T-cell (primary cell): ENCODE measurements at regions not wholly inside any gene's neighbourhood (a gene's known extent, or its start where the extent isn't known, plus 50 kb on each side); places are given as distances from the start of the nearest gene placed in this dataset.

Experiments
- ATAC-seq, 4 experiments: fragments of 200-7000 bp in 3 of 4; fragments of 150-1000 bp in 1 of 4; cut with Tn5 transposase; replicated peaks in 1 of 4; 1 replicate in 3 of 4; 2 replicates in 1 of 4; pipeline ENCODE4 v1.10.0; 2021; ENCODE audit warnings: moderate library complexity in 3 of 4, mild to moderate bottlenecking in 2 of 4, moderate number of reproducible peaks in 1 of 4
- CTCF ChIA-PET, 2 donors: fragments of 300-600 bp; sonication (Branson Sonifier 250); formaldehyde crosslinking; loops; one replicate each; lab custom pipeline; 2022; ENCODE audit warnings: antibody characterized with exemption in 2 of 2; lab: Charles Lee
- POLR2A ChIA-PET, 2 donors: fragments of 300-600 bp; sonication (Branson Sonifier 250); formaldehyde crosslinking; loops; one replicate each; lab custom pipeline; 2022; ENCODE audit warnings: antibody characterized with exemption in 2 of 2; lab: Charles Lee
- DNase-seq, 35 experiments: peaks; one replicate each; pipeline versions ENCODE4 v3.0.0 to v3.0.0-alpha.2; 2013 to 2023
- H3K27ac ChIP-seq: one replicate; pipeline ENCODE4 v1.5.1; 2013; ENCODE audit warnings: low read length
- H3K27me3 ChIP-seq, 2 experiments: replicated peaks in 1 of 2; 1 replicate in 1 of 2; 2 replicates in 1 of 2; pipeline versions ENCODE4 v1.6.1 to v1.7.0; 2013; ENCODE audit warnings: low read length in 1 of 2, mixed read lengths in 1 of 2; ENCODE audit not compliant: control insufficient read depth in 2 of 2, insufficient read depth in 2 of 2; ENCODE audit errors: extremely low read depth in 1 of 2
- H3K36me3 ChIP-seq, 2 donors: 1 replicate in 1 of 2; 2 replicates in 1 of 2; pipeline versions ENCODE4 v1.6.1 to v1.7.0; 2013; ENCODE audit warnings: low read length in 1 of 2; ENCODE audit not compliant: control insufficient read depth in 2 of 2, insufficient read depth in 1 of 2; ENCODE audit errors: extremely low read depth in 1 of 2
- H3K4me1 ChIP-seq, 2 experiments: 1 replicate in 1 of 2; 2 replicates in 1 of 2; pipeline versions ENCODE4 v1.6.1 to v1.7.0; 2013; ENCODE audit warnings: low read length in 2 of 2, mixed read lengths in 1 of 2; ENCODE audit not compliant: insufficient read depth in 2 of 2, control insufficient read depth in 1 of 2; ENCODE audit errors: extremely low read depth in 1 of 2
- H3K4me3 ChIP-seq, 2 donors: 1 replicate in 1 of 2; 2 replicates in 1 of 2; pipeline versions ENCODE4 v1.5.1 to v1.7.0; 2013; ENCODE audit warnings: mild to moderate bottlenecking in 2 of 2, low read length in 1 of 2, moderate library complexity in 1 of 2; ENCODE audit not compliant: control insufficient read depth in 1 of 2; ENCODE audit errors: extremely low read depth in 1 of 2
- H3K9me3 ChIP-seq: 2 replicates; pipeline ENCODE4 v1.7.0; 2013
- H3K27ac Mint-ChIP-seq, 2 donors: one replicate each; pipeline ENCODE4 v1.8.0; 2020 to 2021; ENCODE audit warnings: mild to moderate bottlenecking in 2 of 2, mixed read lengths in 2 of 2
- H3K27me3 Mint-ChIP-seq, 2 donors: one replicate each; pipeline ENCODE4 v1.8.0; 2021 to 2022; ENCODE audit warnings: mixed read lengths in 2 of 2
- H3K36me3 Mint-ChIP-seq: one replicate; pipeline ENCODE4 v1.8.0; 2021; ENCODE audit warnings: mixed read lengths
- H3K4me1 Mint-ChIP-seq, 3 donors: one replicate each; pipeline ENCODE4 v1.8.0; 2020 to 2022; ENCODE audit warnings: mixed read lengths in 3 of 3, mild to moderate bottlenecking in 1 of 3
- H3K4me3 Mint-ChIP-seq, 3 donors: one replicate each; pipeline ENCODE4 v1.8.0; 2020 to 2022; ENCODE audit warnings: mild to moderate bottlenecking in 3 of 3, mixed read lengths in 3 of 3, moderate library complexity in 3 of 3
- H3K9me3 Mint-ChIP-seq, 3 donors: one replicate each; pipeline ENCODE4 v1.8.0; 2020 to 2022; ENCODE audit warnings: mixed read lengths in 3 of 3
- WGBS: methylation state at CpG from one replicate; pipeline ENCODE4 v1.1.5; 2013; ENCODE audit warnings: missing lambda C conversion rate; ENCODE audit not compliant: insufficient coverage; 5-methylcytosine and 5-hydroxymethylcytosine counted together

GRCh38 chr16:50997679-50998078, 153.4 kb downstream of the SALL1 start:
- H3K4me1 ChIP-seq, result no peaks in the 10 kb centered on the region
- no peak for ATAC-seq
- H3K27me3 ChIP-seq, result peaks cover 0 to 3% of the 10 kb centered on the region in 2 experiments
- no peak overlapping the region for H3K4me3 ChIP-seq
- H3K9me3 ChIP-seq, result no peaks in the 10 kb centered on the region
- H3K36me3 ChIP-seq, result no peaks in the 10 kb centered on the region
- Mint-ChIP-seq H3K36me3 (no peaks in the 10 kb centered on the region), H3K4me1 (no peaks in the 10 kb centered on the region), H3K9me3 (peaks cover 0 to 3% (median 0%) of the 10 kb centered on the region in 3 donors), H3K4me3 (no peak overlapping the region), H3K27ac (no peak overlapping the region), H3K27me3 (peaks cover 6 to 16% of the 10 kb centered on the region in 2 donors)
- DNase-seq, result no peak
- ChIA-PET POLR2A (no interaction called here), CTCF (no interaction called here)
- WGBS, result 76% methylated on average over 4 of the region's 6 CpGs
- no peak overlapping the region for H3K27ac ChIP-seq

- no peak for DNase-seq
- Histone ChIP-seq H3K36me3 (no peaks in the 10 kb centered on the region), H3K9me3 (no peaks in the 10 kb centered on the region), H3K4me1 (no peaks in the 10 kb centered on the region), H3K27me3 (peaks cover 0 to 3% of the 10 kb centered on the region in 2 experiments), H3K4me3 (no peak overlapping the region), H3K27ac (no peak overlapping the region)
- Mint-ChIP-seq H3K4me3 (no peak overlapping the region), H3K27me3 (peaks cover 6 to 16% of the 10 kb centered on the region in 2 donors), H3K4me1 (no peaks in the 10 kb centered on the region), H3K36me3 (no peaks in the 10 kb centered on the region), H3K27ac (no peak overlapping the region), H3K9me3 (peaks cover 0 to 3% (median 0%) of the 10 kb centered on the region in 3 donors)
- ATAC-seq, result no peak
- ChIA-PET POLR2A (no interaction called here), CTCF (no interaction called here)
- no CpG with 5 or more reads among the region's 4 CpGs for WGBS
Measured at GRCh38 chr16:50996830-50997186, 154.3 kb downstream of the SALL1 start.

GRCh38 chr16:50996166-50996829, 154.8 kb downstream of the SALL1 start:
- Mint-ChIP-seq H3K4me3 (no peak overlapping the region), H3K27me3 (peaks cover 6 to 12% of the 10 kb centered on the region in 2 donors), H3K4me1 (no peaks in the 10 kb centered on the region), H3K9me3 (peaks cover 0 to 3% (median 0%) of the 10 kb centered on the region in 3 donors), H3K36me3 (no peaks in the 10 kb centered on the region), H3K27ac (no peak overlapping the region)
- H3K36me3 ChIP-seq, result no peaks in the 10 kb centered on the region
- H3K27ac ChIP-seq, result no peak overlapping the region
- ChIA-PET POLR2A (no interaction called here), CTCF (no interaction called here)
- ATAC-seq, result no peak
- H3K9me3 ChIP-seq, result no peaks in the 10 kb centered on the region
- peaks cover 0 to 3% of the 10 kb centered on the region in 2 experiments for H3K27me3 ChIP-seq
- H3K4me1 ChIP-seq, result no peaks in the 10 kb centered on the region
- no peak overlapping the region for H3K4me3 ChIP-seq
- DNase-seq, result no peak
- WGBS, result 81% methylated on average over 11 of the region's 12 CpGs

- H3K4me1 ChIP-seq, result no peaks in the 10 kb centered on the region
- no peak overlapping the region for H3K27ac Mint-ChIP-seq
- H3K9me3 ChIP-seq, result no peaks in the 10 kb centered on the region
- no peaks in the 10 kb centered on the region for H3K36me3 ChIP-seq
- 80% methylated on average over 3 of the region's 8 CpGs for WGBS
- ATAC-seq, result no peak
- peaks cover 2 to 10% of the 10 kb centered on the region in 2 donors for H3K27me3 Mint-ChIP-seq
- H3K36me3 Mint-ChIP-seq, result no peaks in the 10 kb centered on the region
- H3K4me1 Mint-ChIP-seq, result no peaks in the 10 kb centered on the region
- no peak overlapping the region for H3K4me3 Mint-ChIP-seq
- no peak overlapping the region for H3K4me3 ChIP-seq
- CTCF ChIA-PET, result no interaction called here
- POLR2A ChIA-PET, result no interaction called here
- no peak for DNase-seq
- H3K9me3 Mint-ChIP-seq, result peaks cover 0 to 5% (median 0%) of the 10 kb centered on the region in 3 donors
- H3K27ac ChIP-seq, result no peak overlapping the region
- H3K27me3 ChIP-seq, result peaks cover 0 to 3% of the 10 kb centered on the region in 2 experiments
Measured at GRCh38 chr16:50994995-50995394, 156.1 kb downstream of the SALL1 start.

GRCh38 chr16:50992350-50993032, 158.6 kb downstream of the SALL1 start:
- Mint-ChIP-seq H3K9me3 (peaks cover 0 to 12% (median 0%) of the 10 kb centered on the region in 3 donors), H3K4me1 (no peaks in the 10 kb centered on the region), H3K27ac (no peak overlapping the region), H3K27me3 (peaks cover 2 to 15% of the 10 kb centered on the region in 2 donors), H3K36me3 (no peaks in the 10 kb centered on the region), H3K4me3 (no peak overlapping the region)
- Histone ChIP-seq H3K4me3 (no peak overlapping the region), H3K9me3 (no peaks in the 10 kb centered on the region), H3K4me1 (no peaks in the 10 kb centered on the region), H3K27me3 (peaks cover 0 to 3% of the 10 kb centered on the region in 2 experiments), H3K36me3 (no peaks in the 10 kb centered on the region), H3K27ac (no peak overlapping the region)
- ATAC-seq (no peak), DNase-seq (no peak)
- POLR2A ChIA-PET, result no interaction called here
- 93% methylated on average over 18 of the region's 18 CpGs for WGBS
- CTCF ChIA-PET, result no interaction called here

- DNase-seq (no peak), ATAC-seq (no peak)
- Histone ChIP-seq H3K4me1 (no peaks in the 10 kb centered on the region), H3K9me3 (no peaks in the 10 kb centered on the region), H3K27ac (no peak overlapping the region), H3K36me3 (no peaks in the 10 kb centered on the region), H3K4me3 (no peak overlapping the region), H3K27me3 (peaks cover 0 to 2% of the 10 kb centered on the region in 2 experiments)
- peaks cover 0 to 12% (median 3%) of the 10 kb centered on the region in 3 donors for H3K9me3 Mint-ChIP-seq
- 92% methylated on average over 6 of the region's 13 CpGs for WGBS
- H3K27ac Mint-ChIP-seq, result no peak overlapping the region
- H3K36me3 Mint-ChIP-seq, result no peaks in the 10 kb centered on the region
- CTCF ChIA-PET, result no interaction called here
- peaks cover 2 to 15% of the 10 kb centered on the region in 2 donors for H3K27me3 Mint-ChIP-seq
- no peak overlapping the region for H3K4me3 Mint-ChIP-seq
- no peaks in the 10 kb centered on the region for H3K4me1 Mint-ChIP-seq
- POLR2A ChIA-PET, result no interaction called here
Measured at GRCh38 chr16:50991436-50991835, 159.6 kb downstream of the SALL1 start.
